ENCODE measurements at regions not wholly inside any gene's neighbourhood (a gene's known extent, or its start where the extent isn't known, plus 50 kb on each side); places are given as distances from the start of the nearest gene placed in this dataset.

- peaks cover 6% of the 10 kb centered on the region for H3K27me3 Mint-ChIP-seq (ENCODE audit: insufficient read depth, low read depth)
- H3K36me3 ChIP-seq = no peaks in the 10 kb centered on the region
- no peaks in the 10 kb centered on the region for H3K4me1 ChIP-seq
- H3F3A ChIP-seq (ENCODE audit: low read depth) = no peaks in the 10 kb centered on the region
- H3K4me1 Mint-ChIP-seq = peaks cover 5% of the 10 kb centered on the region
- H3K9me3 Mint-ChIP-seq = no peaks in the 10 kb centered on the region
- H3K36me3 Mint-ChIP-seq = no peaks in the 10 kb centered on the region
- no peaks in the 10 kb centered on the region for H3K79me2 ChIP-seq (ENCODE audit: low read depth)
- no peaks in the 10 kb centered on the region for H3K27me3 ChIP-seq
- H3K4me3 ChIP-seq = no peak overlapping the region
- TF ChIP-seq EZH2 (IDR thresholded peaks at IDR 0.05) (no peak), CTCF (IDR thresholded peaks at IDR 0.05) (no peak), EZH2phosphoT487 (IDR thresholded peaks at IDR 0.05) (no peak)
- no peak overlapping the region for H3K27ac ChIP-seq
- H3K4me3 Mint-ChIP-seq = no peak overlapping the region
- no peak overlapping the region for H3K4me2 ChIP-seq
- no peak overlapping the region for H3K9ac ChIP-seq
- DNase-seq (ENCODE audit: low spot score) = no peak
- no peak overlapping the region for H3K27ac Mint-ChIP-seq
- H2AFZ ChIP-seq (replicated peaks) = no peak overlapping the region
- H4K20me1 ChIP-seq (ENCODE audit: low read depth) = no peaks in the 10 kb centered on the region
- no peaks in the 10 kb centered on the region for H3K9me3 ChIP-seq (ENCODE audit: low read depth)
Measured at GRCh38 chr10:30736685-30737232, 107.2 kb upstream of the LYZL2 start.

GRCh38 chr10:30734901-30735300, 105.3 kb upstream of the LYZL2 start:
- no peaks in the 10 kb centered on the region for H3K79me2 ChIP-seq (ENCODE audit: low read depth)
- H3K4me1 Mint-ChIP-seq = peaks cover 5% of the 10 kb centered on the region
- H3K27ac Mint-ChIP-seq = no peak overlapping the region
- no peaks in the 10 kb centered on the region for H3F3A ChIP-seq (ENCODE audit: low read depth)
- no peak overlapping the region for H2AFZ ChIP-seq (replicated peaks)
- H3K4me3 ChIP-seq = no peak overlapping the region
- no peaks in the 10 kb centered on the region for H3K36me3 Mint-ChIP-seq
- TF ChIP-seq EZH2phosphoT487 (IDR thresholded peaks at IDR 0.05) (no peak), EZH2 (IDR thresholded peaks at IDR 0.05) (no peak), CTCF (IDR thresholded peaks at IDR 0.05) (no peak)
- H3K27me3 Mint-ChIP-seq (ENCODE audit: insufficient read depth, low read depth) = peaks cover 6% of the 10 kb centered on the region
- H3K27ac ChIP-seq = no peak overlapping the region
- DNase-seq (ENCODE audit: low spot score) = no peak
- H3K4me1 ChIP-seq = no peaks in the 10 kb centered on the region
- no peaks in the 10 kb centered on the region for H3K36me3 ChIP-seq
- no peaks in the 10 kb centered on the region for H3K9me3 Mint-ChIP-seq
- H4K20me1 ChIP-seq (ENCODE audit: low read depth) = no peaks in the 10 kb centered on the region
- no peaks in the 10 kb centered on the region for H3K27me3 ChIP-seq
- no peaks in the 10 kb centered on the region for H3K9me3 ChIP-seq (ENCODE audit: low read depth)
- H3K4me2 ChIP-seq = no peak overlapping the region
- no peak overlapping the region for H3K4me3 Mint-ChIP-seq
- no peak overlapping the region for H3K9ac ChIP-seq

DNA sequence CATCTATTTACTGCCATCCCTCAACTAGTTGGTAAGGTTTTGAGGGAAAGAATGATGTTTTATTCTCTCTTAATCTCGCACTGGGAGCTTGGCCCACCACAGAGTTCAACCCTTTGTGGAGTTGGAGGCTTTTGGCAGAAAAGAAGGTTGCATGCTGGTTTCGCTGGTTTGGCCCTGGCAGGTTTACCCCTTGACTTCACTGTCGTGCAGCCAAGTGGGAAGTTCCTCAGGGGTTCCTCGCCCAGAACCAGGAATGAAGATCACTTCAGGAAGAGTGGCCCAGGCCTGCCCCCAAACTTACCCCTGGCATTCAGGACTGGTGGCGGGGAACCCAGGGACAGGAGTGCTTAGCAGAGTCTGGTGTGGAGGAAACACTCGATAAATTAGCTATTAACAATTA, 103.1 kb upstream of the LYZL2 start:
- Histone ChIP-seq H3K4me1 (no peaks in the 10 kb centered on the region), H2AFZ (replicated peaks) (no peak overlapping the region), H3F3A (ENCODE audit: low read depth) (no peaks in the 10 kb centered on the region), H3K9ac (no peak overlapping the region), H3K27me3 (no peaks in the 10 kb centered on the region), H4K20me1 (ENCODE audit: low read depth) (no peaks in the 10 kb centered on the region), H3K4me3 (no peak overlapping the region), H3K27ac (no peak overlapping the region), H3K79me2 (ENCODE audit: low read depth) (no peaks in the 10 kb centered on the region), H3K36me3 (no peaks in the 10 kb centered on the region), H3K4me2 (no peak overlapping the region), H3K9me3 (ENCODE audit: low read depth) (no peaks in the 10 kb centered on the region)
- Mint-ChIP-seq H3K27ac (no peak overlapping the region), H3K4me1 (peaks cover 5% of the 10 kb centered on the region), H3K27me3 (ENCODE audit: insufficient read depth, low read depth) (peaks cover 2% of the 10 kb centered on the region), H3K9me3 (no peaks in the 10 kb centered on the region), H3K4me3 (no peak overlapping the region), H3K36me3 (no peaks in the 10 kb centered on the region)
- TF ChIP-seq EZH2 (IDR thresholded peaks at IDR 0.05) (no peak), EZH2phosphoT487 (IDR thresholded peaks at IDR 0.05) (no peak), CTCF (IDR thresholded peaks at IDR 0.05) (no peak)
- DNase-seq (ENCODE audit: low spot score) = no peak
